Panc1 (cell line): ENCODE measurements at regions not wholly inside any gene's neighbourhood (a gene's known extent, or its start where the extent isn't known, plus 50 kb on each side); places are given as distances from the start of the nearest gene placed in this dataset.

Source experiments
- POLR2AphosphoS5 ChIP-seq: IDR thresholded peaks from 2 replicates; pipeline ENCODE4 v1.6.1; 2012; ENCODE audit warnings: mild to moderate bottlenecking, low read depth, low read length, moderate library complexity
- TF ChIP-seq, protein P1 (sequence below): fragments of 450-650 bp; IDR thresholded peaks from 2 replicates; pipeline ENCODE4 v1.5.1; 2017; ENCODE audit warnings: mild to moderate bottlenecking

DNA sequence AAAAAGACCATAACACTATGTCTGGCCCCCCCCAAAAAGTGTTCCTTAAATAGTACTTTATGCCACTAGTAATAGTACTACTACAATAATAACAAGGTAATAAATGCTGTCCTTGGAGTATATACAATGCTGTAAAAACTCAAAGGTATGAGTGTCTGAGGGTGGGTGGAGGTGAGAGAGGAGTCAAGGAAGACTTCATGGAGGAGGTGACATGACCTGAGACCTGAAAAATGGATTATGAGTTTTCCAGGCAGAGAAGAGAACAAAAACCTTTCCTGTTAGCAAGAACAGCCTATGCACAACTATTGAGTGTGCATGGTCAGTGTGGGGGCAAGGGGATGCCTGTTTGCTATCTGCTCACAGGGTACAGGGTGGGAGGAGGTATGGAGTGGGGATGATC lies 290.2 kb upstream of the USP24 start:
- TF ChIP-seq, protein P1, sequence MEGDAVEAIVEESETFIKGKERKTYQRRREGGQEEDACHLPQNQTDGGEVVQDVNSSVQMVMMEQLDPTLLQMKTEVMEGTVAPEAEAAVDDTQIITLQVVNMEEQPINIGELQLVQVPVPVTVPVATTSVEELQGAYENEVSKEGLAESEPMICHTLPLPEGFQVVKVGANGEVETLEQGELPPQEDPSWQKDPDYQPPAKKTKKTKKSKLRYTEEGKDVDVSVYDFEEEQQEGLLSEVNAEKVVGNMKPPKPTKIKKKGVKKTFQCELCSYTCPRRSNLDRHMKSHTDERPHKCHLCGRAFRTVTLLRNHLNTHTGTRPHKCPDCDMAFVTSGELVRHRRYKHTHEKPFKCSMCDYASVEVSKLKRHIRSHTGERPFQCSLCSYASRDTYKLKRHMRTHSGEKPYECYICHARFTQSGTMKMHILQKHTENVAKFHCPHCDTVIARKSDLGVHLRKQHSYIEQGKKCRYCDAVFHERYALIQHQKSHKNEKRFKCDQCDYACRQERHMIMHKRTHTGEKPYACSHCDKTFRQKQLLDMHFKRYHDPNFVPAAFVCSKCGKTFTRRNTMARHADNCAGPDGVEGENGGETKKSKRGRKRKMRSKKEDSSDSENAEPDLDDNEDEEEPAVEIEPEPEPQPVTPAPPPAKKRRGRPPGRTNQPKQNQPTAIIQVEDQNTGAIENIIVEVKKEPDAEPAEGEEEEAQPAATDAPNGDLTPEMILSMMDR, result no peak
- no peak for TF ChIP-seq POLR2AphosphoS5
